GM23338 (cell line): ENCODE measurements at regions not wholly inside any gene's neighbourhood (a gene's known extent, or its start where the extent isn't known, plus 50 kb on each side); places are given as distances from the start of the nearest gene placed in this dataset.

ENCODE experiments used
- ATAC-seq: fragments of 200-7000 bp; cut with Tn5 transposase; 3 replicates; pipeline ENCODE4 v1.9.1; 2020
- DNase-seq: peaks from one replicate; pipeline ENCODE4 v3.0.0-alpha.2; 2015; ENCODE audit warnings: low spot score
- H2AFZ ChIP-seq: fragments of 200-600 bp; sonication (generic); 2 replicates; pipeline ENCODE4 v1.8.0; 2016; ENCODE audit warnings: antibody characterized with exemption, mild to moderate bottlenecking, moderate library complexity
- H3F3A ChIP-seq: fragments of 200-600 bp; sonication (generic); replicated peaks from 2 replicates; pipeline ENCODE4 v1.8.0; 2017; ENCODE audit warnings: antibody characterized with exemption, mixed run types, low read depth
- H3K27ac ChIP-seq: fragments of 200-600 bp; sonication (generic); 2 replicates; pipeline ENCODE4 v1.6.1; 2016; ENCODE audit warnings: low read depth
- H3K27me3 ChIP-seq: fragments of 200-600 bp; sonication (generic); 2 replicates; pipeline ENCODE4 v1.8.0; 2016; ENCODE audit warnings: mild to moderate bottlenecking, mixed run types, moderate library complexity; ENCODE audit not compliant: insufficient read depth
- H3K36me3 ChIP-seq: fragments of 200-600 bp; sonication (generic); 2 replicates; pipeline ENCODE4 v1.8.0; 2016; ENCODE audit warnings: mild to moderate bottlenecking; ENCODE audit not compliant: insufficient read depth
- H3K4me1 ChIP-seq: fragments of 200-600 bp; sonication (generic); 2 replicates; pipeline ENCODE4 v1.8.0; 2016; ENCODE audit warnings: mild to moderate bottlenecking, moderate library complexity; ENCODE audit not compliant: insufficient read depth
- H3K4me2 ChIP-seq: fragments of 200-600 bp; sonication (generic); 2 replicates; pipeline ENCODE4 v1.7.1; 2017; ENCODE audit warnings: mixed run types
- H3K4me3 ChIP-seq: fragments of 200-600 bp; sonication (generic); 2 replicates; pipeline ENCODE4 v1.6.1; 2016; ENCODE audit warnings: mixed run types
- H3K79me2 ChIP-seq: fragments of 200-600 bp; sonication (generic); replicated peaks from 2 replicates; pipeline ENCODE4 v1.8.0; 2017; ENCODE audit warnings: mild to moderate bottlenecking; ENCODE audit not compliant: insufficient read depth
- H3K9me2 ChIP-seq: fragments of 200-600 bp; sonication (generic); 2 replicates; pipeline ENCODE4 v1.8.0; 2017; ENCODE audit not compliant: insufficient read depth
- H4K20me1 ChIP-seq: fragments of 200-600 bp; sonication (generic); replicated peaks from 2 replicates; pipeline ENCODE4 v1.8.0; 2017; ENCODE audit warnings: mild to moderate bottlenecking; ENCODE audit not compliant: insufficient read depth
- H3K27ac Mint-ChIP-seq: 2 replicates; pipeline ENCODE4 v1.8.0; 2020; ENCODE audit warnings: inconsistent platforms, mild to moderate bottlenecking, moderate library complexity, mixed read lengths
- H3K27me3 Mint-ChIP-seq: 3 replicates; pipeline ENCODE4 v1.8.0; 2022; ENCODE audit warnings: low read depth, mild to moderate bottlenecking, moderate library complexity, mixed read lengths, inconsistent platforms; ENCODE audit not compliant: insufficient read depth, poor library complexity
- H3K36me3 Mint-ChIP-seq: 3 replicates; pipeline ENCODE4 v1.8.0; 2021; ENCODE audit warnings: low read depth, mild to moderate bottlenecking, inconsistent platforms, moderate library complexity, mixed read lengths
- H3K4me1 Mint-ChIP-seq: 3 replicates; pipeline ENCODE4 v1.8.0; 2020; ENCODE audit warnings: mild to moderate bottlenecking, inconsistent platforms, mixed read lengths
- H3K4me3 Mint-ChIP-seq: 3 replicates; pipeline ENCODE4 v1.8.0; 2021; ENCODE audit warnings: moderate library complexity, mild to moderate bottlenecking, inconsistent platforms, mixed read lengths
- H3K9me3 Mint-ChIP-seq: 3 replicates; pipeline ENCODE4 v1.8.0; 2020; ENCODE audit warnings: moderate library complexity, mild to moderate bottlenecking, inconsistent platforms, mixed read lengths
- CREB1 ChIP-seq: fragments of 250-450 bp; sonication (Bioruptor Pico); IDR thresholded peaks from 2 replicates; pipeline ENCODE4 v1.5.0; 2020; ENCODE audit warnings: low read depth, mild to moderate bottlenecking, moderate library complexity
- EZH2 ChIP-seq: fragments of 200-600 bp; sonication (generic); IDR thresholded peaks from one replicate; pipeline ENCODE4 v1.8.0; 2017; ENCODE audit warnings: antibody characterized with exemption, mild to moderate bottlenecking, low read depth; ENCODE audit not compliant: unreplicated experiment
- EZH2phosphoT487 ChIP-seq: fragments of 200-600 bp; sonication (generic); IDR thresholded peaks from one replicate; pipeline ENCODE4 v1.8.1; 2018; ENCODE audit warnings: antibody characterized with exemption; ENCODE audit not compliant: unreplicated experiment
- JUNB ChIP-seq: IDR thresholded peaks from one replicate; pipeline ENCODE4 v1.6.1; 2016; ENCODE audit warnings: antibody characterized with exemption; ENCODE audit not compliant: unreplicated experiment
- NANOG ChIP-seq: IDR thresholded peaks from 2 replicates; pipeline ENCODE4 v1.6.1; 2016; ENCODE audit warnings: antibody characterized with exemption, borderline replicate concordance
- POLR2AphosphoS5 ChIP-seq: IDR thresholded peaks from 2 replicates; pipeline ENCODE4 v1.6.1; 2016; ENCODE audit warnings: antibody characterized with exemption, low read depth
- STAT1 ChIP-seq: IDR thresholded peaks from one replicate; pipeline ENCODE4 v1.6.1; 2016; ENCODE audit warnings: antibody characterized with exemption; ENCODE audit not compliant: unreplicated experiment
- ZNF114 ChIP-seq: fragments of 250-450 bp; sonication (Bioruptor Pico); IDR thresholded peaks from 2 replicates; pipeline ENCODE4 v1.5.0; 2020; ENCODE audit warnings: mild to moderate bottlenecking, moderate library complexity
- ZNF331 ChIP-seq: fragments of 250-450 bp; sonication (Bioruptor Pico); IDR thresholded peaks from 2 replicates; pipeline ENCODE4 v1.5.0; 2020; ENCODE audit warnings: low read depth, mild to moderate bottlenecking, moderate library complexity
- TF ChIP-seq, protein P1 (sequence below): IDR thresholded peaks from 2 replicates; pipeline ENCODE4 v1.6.1; 2016; ENCODE audit warnings: antibody characterized with exemption
- TF ChIP-seq, protein P2 (sequence below): fragments of 250-450 bp; sonication (Bioruptor Pico); IDR thresholded peaks from 2 replicates; pipeline ENCODE4 v1.5.0; 2020; ENCODE audit warnings: mild to moderate bottlenecking, moderate library complexity
- TF ChIP-seq, protein P3 (sequence below): IDR thresholded peaks from one replicate; pipeline ENCODE4 v1.6.1; 2018; ENCODE audit warnings: antibody characterized with exemption; ENCODE audit not compliant: unreplicated experiment
- TF ChIP-seq, protein P4 (sequence below), 2 experiments: fragments of 200-600 bp in 1 of 2; sonication (generic) in 1 of 2; conservative IDR thresholded peaks; 2 replicates each; pipeline versions ENCODE4 v1.5.1 to v1.6.1; 2016 to 2017; ENCODE audit warnings: antibody characterized with exemption in 2 of 2, low read depth in 2 of 2, mild to moderate bottlenecking in 2 of 2, moderate library complexity in 1 of 2

DNA sequence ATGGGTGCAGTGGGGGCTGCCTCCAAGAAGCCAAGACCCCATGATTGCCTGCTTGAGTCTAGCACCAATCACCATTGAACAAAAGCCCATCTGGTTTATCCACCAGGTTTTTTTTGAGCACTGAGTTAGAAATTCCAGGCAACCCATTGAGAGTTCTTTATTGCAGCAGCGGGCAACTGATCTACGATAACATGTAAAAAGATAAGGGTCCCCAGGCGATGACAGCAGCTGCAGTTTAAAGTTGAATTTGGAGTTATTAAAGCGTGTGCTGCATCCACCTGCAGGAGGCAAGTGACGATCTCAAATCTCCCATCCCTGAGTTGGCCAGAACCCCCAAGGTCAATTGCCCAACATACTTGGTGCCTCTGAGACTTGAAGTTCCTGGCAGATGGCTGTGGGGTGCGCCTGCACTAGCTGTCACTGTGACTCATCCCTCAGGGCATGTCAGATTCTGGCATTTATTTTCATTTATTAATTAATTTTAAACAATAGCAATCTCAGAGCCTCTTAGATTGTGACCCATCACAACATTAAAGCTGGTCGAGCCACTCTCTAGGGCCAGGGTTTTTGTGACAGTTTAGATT lies 290.4 kb upstream of the SULF2 start:
- Histone ChIP-seq H3K9me2 (no peaks in the 10 kb centered on the region), H3K27ac (no peak overlapping the region), H3K4me3 (no peak overlapping the region), H2AFZ (no peak overlapping the region), H3K4me2 (no peak overlapping the region), H3K27me3 (no peaks in the 10 kb centered on the region), H3K36me3 (no peaks in the 10 kb centered on the region), H3F3A (no peaks in the 10 kb centered on the region), H3K79me2 (no peaks in the 10 kb centered on the region), H4K20me1 (no peaks in the 10 kb centered on the region), H3K4me1 (no peaks in the 10 kb centered on the region)
- no peaks in the 10 kb centered on the region for H3K27me3 Mint-ChIP-seq
- ATAC-seq (no peak), DNase-seq (no peak)
- TF ChIP-seq STAT1 (no peak), EZH2 (no peak), POLR2AphosphoS5 (no peak), CREB1 (CRISPR knock-in tag) (no peak), JUNB (no peak), EZH2phosphoT487 (no peak), ZNF331 (no peak), ZNF114 (CRISPR knock-in tag) (no peak), NANOG (no peak)
- TF ChIP-seq, protein P1, sequence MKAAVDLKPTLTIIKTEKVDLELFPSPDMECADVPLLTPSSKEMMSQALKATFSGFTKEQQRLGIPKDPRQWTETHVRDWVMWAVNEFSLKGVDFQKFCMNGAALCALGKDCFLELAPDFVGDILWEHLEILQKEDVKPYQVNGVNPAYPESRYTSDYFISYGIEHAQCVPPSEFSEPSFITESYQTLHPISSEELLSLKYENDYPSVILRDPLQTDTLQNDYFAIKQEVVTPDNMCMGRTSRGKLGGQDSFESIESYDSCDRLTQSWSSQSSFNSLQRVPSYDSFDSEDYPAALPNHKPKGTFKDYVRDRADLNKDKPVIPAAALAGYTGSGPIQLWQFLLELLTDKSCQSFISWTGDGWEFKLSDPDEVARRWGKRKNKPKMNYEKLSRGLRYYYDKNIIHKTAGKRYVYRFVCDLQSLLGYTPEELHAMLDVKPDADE = no peak
- TF ChIP-seq, protein P2, sequence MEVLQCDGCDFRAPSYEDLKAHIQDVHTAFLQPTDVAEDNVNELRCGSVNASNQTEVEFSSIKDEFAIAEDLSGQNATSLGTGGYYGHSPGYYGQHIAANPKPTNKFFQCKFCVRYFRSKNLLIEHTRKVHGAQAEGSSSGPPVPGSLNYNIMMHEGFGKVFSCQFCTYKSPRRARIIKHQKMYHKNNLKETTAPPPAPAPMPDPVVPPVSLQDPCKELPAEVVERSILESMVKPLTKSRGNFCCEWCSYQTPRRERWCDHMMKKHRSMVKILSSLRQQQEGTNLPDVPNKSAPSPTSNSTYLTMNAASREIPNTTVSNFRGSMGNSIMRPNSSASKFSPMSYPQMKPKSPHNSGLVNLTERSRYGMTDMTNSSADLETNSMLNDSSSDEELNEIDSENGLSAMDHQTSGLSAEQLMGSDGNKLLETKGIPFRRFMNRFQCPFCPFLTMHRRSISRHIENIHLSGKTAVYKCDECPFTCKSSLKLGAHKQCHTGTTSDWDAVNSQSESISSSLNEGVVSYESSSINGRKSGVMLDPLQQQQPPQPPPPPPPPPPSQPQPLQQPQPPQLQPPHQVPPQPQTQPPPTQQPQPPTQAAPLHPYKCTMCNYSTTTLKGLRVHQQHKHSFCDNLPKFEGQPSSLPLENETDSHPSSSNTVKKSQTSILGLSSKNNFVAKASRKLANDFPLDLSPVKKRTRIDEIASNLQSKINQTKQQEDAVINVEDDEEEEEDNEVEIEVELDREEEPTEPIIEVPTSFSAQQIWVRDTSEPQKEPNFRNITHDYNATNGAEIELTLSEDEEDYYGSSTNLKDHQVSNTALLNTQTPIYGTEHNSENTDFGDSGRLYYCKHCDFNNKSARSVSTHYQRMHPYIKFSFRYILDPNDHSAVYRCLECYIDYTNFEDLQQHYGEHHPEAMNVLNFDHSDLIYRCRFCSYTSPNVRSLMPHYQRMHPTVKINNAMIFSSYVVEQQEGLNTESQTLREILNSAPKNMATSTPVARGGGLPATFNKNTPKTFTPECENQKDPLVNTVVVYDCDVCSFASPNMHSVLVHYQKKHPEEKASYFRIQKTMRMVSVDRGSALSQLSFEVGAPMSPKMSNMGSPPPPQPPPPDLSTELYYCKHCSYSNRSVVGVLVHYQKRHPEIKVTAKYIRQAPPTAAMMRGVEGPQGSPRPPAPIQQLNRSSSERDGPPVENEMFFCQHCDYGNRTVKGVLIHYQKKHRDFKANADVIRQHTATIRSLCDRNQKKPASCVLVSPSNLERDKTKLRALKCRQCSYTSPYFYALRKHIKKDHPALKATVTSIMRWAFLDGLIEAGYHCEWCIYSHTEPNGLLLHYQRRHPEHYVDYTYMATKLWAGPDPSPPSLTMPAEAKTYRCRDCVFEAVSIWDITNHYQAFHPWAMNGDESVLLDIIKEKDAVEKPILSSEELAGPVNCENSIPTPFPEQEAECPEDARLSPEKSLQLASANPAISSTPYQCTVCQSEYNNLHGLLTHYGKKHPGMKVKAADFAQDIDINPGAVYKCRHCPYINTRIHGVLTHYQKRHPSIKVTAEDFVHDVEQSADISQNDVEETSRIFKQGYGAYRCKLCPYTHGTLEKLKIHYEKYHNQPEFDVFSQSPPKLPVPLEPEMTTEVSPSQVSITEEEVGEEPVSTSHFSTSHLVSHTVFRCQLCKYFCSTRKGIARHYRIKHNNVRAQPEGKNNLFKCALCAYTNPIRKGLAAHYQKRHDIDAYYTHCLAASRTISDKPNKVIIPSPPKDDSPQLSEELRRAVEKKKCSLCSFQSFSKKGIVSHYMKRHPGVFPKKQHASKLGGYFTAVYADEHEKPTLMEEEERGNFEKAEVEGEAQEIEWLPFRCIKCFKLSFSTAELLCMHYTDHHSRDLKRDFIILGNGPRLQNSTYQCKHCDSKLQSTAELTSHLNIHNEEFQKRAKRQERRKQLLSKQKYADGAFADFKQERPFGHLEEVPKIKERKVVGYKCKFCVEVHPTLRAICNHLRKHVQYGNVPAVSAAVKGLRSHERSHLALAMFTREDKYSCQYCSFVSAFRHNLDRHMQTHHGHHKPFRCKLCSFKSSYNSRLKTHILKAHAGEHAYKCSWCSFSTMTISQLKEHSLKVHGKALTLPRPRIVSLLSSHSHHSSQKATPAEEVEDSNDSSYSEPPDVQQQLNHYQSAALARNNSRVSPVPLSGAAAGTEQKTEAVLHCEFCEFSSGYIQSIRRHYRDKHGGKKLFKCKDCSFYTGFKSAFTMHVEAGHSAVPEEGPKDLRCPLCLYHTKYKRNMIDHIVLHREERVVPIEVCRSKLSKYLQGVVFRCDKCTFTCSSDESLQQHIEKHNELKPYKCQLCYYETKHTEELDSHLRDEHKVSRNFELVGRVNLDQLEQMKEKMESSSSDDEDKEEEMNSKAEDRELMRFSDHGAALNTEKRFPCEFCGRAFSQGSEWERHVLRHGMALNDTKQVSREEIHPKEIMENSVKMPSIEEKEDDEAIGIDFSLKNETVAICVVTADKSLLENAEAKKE (CRISPR knock-in tag) = no peak
- TF ChIP-seq, protein P3, sequence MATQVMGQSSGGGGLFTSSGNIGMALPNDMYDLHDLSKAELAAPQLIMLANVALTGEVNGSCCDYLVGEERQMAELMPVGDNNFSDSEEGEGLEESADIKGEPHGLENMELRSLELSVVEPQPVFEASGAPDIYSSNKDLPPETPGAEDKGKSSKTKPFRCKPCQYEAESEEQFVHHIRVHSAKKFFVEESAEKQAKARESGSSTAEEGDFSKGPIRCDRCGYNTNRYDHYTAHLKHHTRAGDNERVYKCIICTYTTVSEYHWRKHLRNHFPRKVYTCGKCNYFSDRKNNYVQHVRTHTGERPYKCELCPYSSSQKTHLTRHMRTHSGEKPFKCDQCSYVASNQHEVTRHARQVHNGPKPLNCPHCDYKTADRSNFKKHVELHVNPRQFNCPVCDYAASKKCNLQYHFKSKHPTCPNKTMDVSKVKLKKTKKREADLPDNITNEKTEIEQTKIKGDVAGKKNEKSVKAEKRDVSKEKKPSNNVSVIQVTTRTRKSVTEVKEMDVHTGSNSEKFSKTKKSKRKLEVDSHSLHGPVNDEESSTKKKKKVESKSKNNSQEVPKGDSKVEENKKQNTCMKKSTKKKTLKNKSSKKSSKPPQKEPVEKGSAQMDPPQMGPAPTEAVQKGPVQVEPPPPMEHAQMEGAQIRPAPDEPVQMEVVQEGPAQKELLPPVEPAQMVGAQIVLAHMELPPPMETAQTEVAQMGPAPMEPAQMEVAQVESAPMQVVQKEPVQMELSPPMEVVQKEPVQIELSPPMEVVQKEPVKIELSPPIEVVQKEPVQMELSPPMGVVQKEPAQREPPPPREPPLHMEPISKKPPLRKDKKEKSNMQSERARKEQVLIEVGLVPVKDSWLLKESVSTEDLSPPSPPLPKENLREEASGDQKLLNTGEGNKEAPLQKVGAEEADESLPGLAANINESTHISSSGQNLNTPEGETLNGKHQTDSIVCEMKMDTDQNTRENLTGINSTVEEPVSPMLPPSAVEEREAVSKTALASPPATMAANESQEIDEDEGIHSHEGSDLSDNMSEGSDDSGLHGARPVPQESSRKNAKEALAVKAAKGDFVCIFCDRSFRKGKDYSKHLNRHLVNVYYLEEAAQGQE = no peak
- TF ChIP-seq, protein P4, sequence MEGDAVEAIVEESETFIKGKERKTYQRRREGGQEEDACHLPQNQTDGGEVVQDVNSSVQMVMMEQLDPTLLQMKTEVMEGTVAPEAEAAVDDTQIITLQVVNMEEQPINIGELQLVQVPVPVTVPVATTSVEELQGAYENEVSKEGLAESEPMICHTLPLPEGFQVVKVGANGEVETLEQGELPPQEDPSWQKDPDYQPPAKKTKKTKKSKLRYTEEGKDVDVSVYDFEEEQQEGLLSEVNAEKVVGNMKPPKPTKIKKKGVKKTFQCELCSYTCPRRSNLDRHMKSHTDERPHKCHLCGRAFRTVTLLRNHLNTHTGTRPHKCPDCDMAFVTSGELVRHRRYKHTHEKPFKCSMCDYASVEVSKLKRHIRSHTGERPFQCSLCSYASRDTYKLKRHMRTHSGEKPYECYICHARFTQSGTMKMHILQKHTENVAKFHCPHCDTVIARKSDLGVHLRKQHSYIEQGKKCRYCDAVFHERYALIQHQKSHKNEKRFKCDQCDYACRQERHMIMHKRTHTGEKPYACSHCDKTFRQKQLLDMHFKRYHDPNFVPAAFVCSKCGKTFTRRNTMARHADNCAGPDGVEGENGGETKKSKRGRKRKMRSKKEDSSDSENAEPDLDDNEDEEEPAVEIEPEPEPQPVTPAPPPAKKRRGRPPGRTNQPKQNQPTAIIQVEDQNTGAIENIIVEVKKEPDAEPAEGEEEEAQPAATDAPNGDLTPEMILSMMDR (conservative IDR thresholded peaks at IDR 0.05; ENCODE audit: low read depth in 2 of 2) = no peak
- no peaks in the 10 kb centered on the region for H3K9me3 Mint-ChIP-seq
- H3K4me3 Mint-ChIP-seq = no peak overlapping the region
- H3K27ac Mint-ChIP-seq = no peak overlapping the region
- H3K36me3 Mint-ChIP-seq = no peaks in the 10 kb centered on the region
- no peaks in the 10 kb centered on the region for H3K4me1 Mint-ChIP-seq
